A549 (cell line): ENCODE measurements at regions not wholly inside any gene's neighbourhood (a gene's known extent, or its start where the extent isn't known, plus 50 kb on each side); places are given as distances from the start of the nearest gene placed in this dataset.

Source experiments
- BHLHE40 ChIP-seq: IDR thresholded peaks from 2 replicates; pipeline ENCODE4 v1.6.1; 2012; ENCODE audit warnings: low read depth, low read length, inconsistent platforms
- CHD2 ChIP-seq: fragments of 150-350 bp; IDR thresholded peaks from 2 replicates; pipeline ENCODE4 v1.6.1; 2014; ENCODE audit warnings: low read length; ENCODE audit not compliant: partially characterized antibody
- CTCF ChIP-seq: fragments of >200 bp; sonication (Bioruptor Twin); formaldehyde crosslinking; IDR thresholded peaks from 3 replicates; pipeline ENCODE4 v1.5.1; 2016
- HDAC2 ChIP-seq: fragments of 200-600 bp; sonication (generic); IDR thresholded peaks from 2 replicates; pipeline ENCODE4 v1.6.1; 2016
- HEYL ChIP-seq: fragments of 250-450 bp; sonication (Bioruptor Pico); IDR thresholded peaks from 2 replicates; pipeline ENCODE4 v1.8.0; 2021; ENCODE audit warnings: mild to moderate bottlenecking, moderate library complexity
- KDM1A ChIP-seq: fragments of 200-600 bp; sonication (generic); IDR thresholded peaks from 2 replicates; pipeline ENCODE4 v1.6.1; 2016; ENCODE audit warnings: low read depth, mild to moderate bottlenecking
- POLR2A ChIP-seq: IDR thresholded peaks from 2 replicates; pipeline ENCODE4 v1.6.1; 2012; ENCODE audit warnings: mild to moderate bottlenecking, low read length
- RFX5 ChIP-seq: fragments of 450-650 bp; IDR thresholded peaks from 2 replicates; pipeline ENCODE4 v1.7.1; 2014; ENCODE audit warnings: antibody characterized with exemption, mild to moderate bottlenecking, moderate library complexity
- USF2 ChIP-seq: fragments of 450-650 bp; IDR thresholded peaks from 2 replicates; pipeline ENCODE4 v1.6.1; 2014; ENCODE audit warnings: antibody characterized with exemption

GRCh38 chr18:78793313-78794070 lies 186.1 kb upstream of the SALL3 start:
- no peak for TF ChIP-seq POLR2A
- TF ChIP-seq CHD2: no peak
- no peak for TF ChIP-seq KDM1A
- TF ChIP-seq USF2: no peak
- no peak for TF ChIP-seq HEYL
- no peak for TF ChIP-seq HDAC2
- TF ChIP-seq CTCF: no peak
- TF ChIP-seq BHLHE40: no peak
- no peak for TF ChIP-seq RFX5
